Hematopoietic multipotent progenitor cell treated with erythropoietin and hydrocortisone succinate and interleukin-3 and kit ligand, for 15 days (in vitro differentiated cells): ENCODE measurements at regions not wholly inside any gene's neighbourhood (a gene's known extent, or its start where the extent isn't known, plus 50 kb on each side); places are given as distances from the start of the nearest gene placed in this dataset.

Experiments
- DNase-seq: peaks from one replicate; pipeline ENCODE4 v3.0.0-alpha.2; 2015; ENCODE audit warnings: low spot score

- no peak for DNase-seq
Observed at GRCh38 chr10:3691482-3691881, 93.5 kb downstream of the KLF6 start.

GRCh38 chr10:3689871-3690510, 95.0 kb downstream of the KLF6 start:
- no peak for DNase-seq

- no peak for DNase-seq
Observed at GRCh38 chr10:3687510-3688081, 97.4 kb downstream of the KLF6 start.

- no peak for DNase-seq
Observed at GRCh38 chr10:3685384-3685783, 99.6 kb downstream of the KLF6 start.

- DNase-seq, result no peak
Observed at GRCh38 chr10:3684891-3685290, 100.1 kb downstream of the KLF6 start.

GRCh38 chr10:3683560-3683959, 101.4 kb downstream of the KLF6 start:
- no peak for DNase-seq

GRCh38 chr10:3682745-3683144, 102.3 kb downstream of the KLF6 start:
- DNase-seq, result no peak

GRCh38 chr10:3681642-3682554, 103.1 kb downstream of the KLF6 start:
- DNase-seq, result no peak

GRCh38 chr10:3679950-3680629, 104.9 kb downstream of the KLF6 start:
- DNase-seq, result no peak

- DNase-seq, result no peak
Observed at GRCh38 chr10:3678629-3679227, 106.3 kb downstream of the KLF6 start.

GRCh38 chr10:3676564-3676963, 108.4 kb downstream of the KLF6 start:
- DNase-seq, result no peak

- no peak for DNase-seq
Observed at GRCh38 chr10:3672220-3672619, 112.8 kb downstream of the KLF6 start.

- no peak for DNase-seq
Observed at GRCh38 chr10:3671386-3671955, 113.5 kb downstream of the KLF6 start.

GRCh38 chr10:3668966-3669330, 116.1 kb downstream of the KLF6 start:
- DNase-seq, result no peak

GRCh38 chr10:3668276-3668965, 116.6 kb downstream of the KLF6 start:
- peak; percentile 11 for DNase-seq

- no peak for DNase-seq
Observed at GRCh38 chr10:3666525-3667302, 118.3 kb downstream of the KLF6 start.

- DNase-seq, result no peak
Observed at GRCh38 chr10:3665316-3665908, 119.6 kb downstream of the KLF6 start.

GRCh38 chr10:3662775-3663174, 122.2 kb downstream of the KLF6 start:
- no peak for DNase-seq

- DNase-seq, result no peak
Observed at GRCh38 chr10:3661271-3661670, 123.7 kb downstream of the KLF6 start.

GRCh38 chr10:3660753-3661152, 124.3 kb downstream of the KLF6 start:
- DNase-seq, result no peak
